SKM-1 (cell line): ENCODE measurements at regions not wholly inside any gene's neighbourhood (a gene's known extent, or its start where the extent isn't known, plus 50 kb on each side); places are given as distances from the start of the nearest gene placed in this dataset.

ENCODE experiments used
- DNase-seq: peaks from one replicate; lab custom pipeline; 2025; ENCODE audit not compliant: unreplicated experiment; lab: John Stamatoyannopoulos, UW

GRCh38 chr4:137754652-137755471 is 222.6 kb upstream of the PCDH18 start:
- no peak for DNase-seq

GRCh38 chr4:137749466-137749865 is 217.2 kb upstream of the PCDH18 start:
- no peak for DNase-seq

- DNase-seq: no peak
Observed at GRCh38 chr4:137748616-137749015, 216.3 kb upstream of the PCDH18 start.

- DNase-seq: no peak
Observed at GRCh38 chr4:137740141-137740540, 207.8 kb upstream of the PCDH18 start.

GRCh38 chr4:137739391-137739790 is 207.1 kb upstream of the PCDH18 start:
- DNase-seq: no peak

- no peak for DNase-seq
Observed at GRCh38 chr4:137738375-137738990, 206.2 kb upstream of the PCDH18 start.

GRCh38 chr4:137735561-137736104 is 203.3 kb upstream of the PCDH18 start:
- no peak for DNase-seq

- DNase-seq: peak; percentile 23
Observed at GRCh38 chr4:137733174-137734141, 201.2 kb upstream of the PCDH18 start.

GRCh38 chr4:137722910-137723309 is 190.6 kb upstream of the PCDH18 start:
- DNase-seq: no peak

- no peak for DNase-seq
Observed at GRCh38 chr4:137711502-137711901, 179.2 kb upstream of the PCDH18 start.

- no peak for DNase-seq
Observed at GRCh38 chr4:137707626-137708025, 175.3 kb upstream of the PCDH18 start.

GRCh38 chr4:137707102-137707620 is 174.9 kb upstream of the PCDH18 start:
- no peak for DNase-seq

- DNase-seq: peak; percentile 74
Observed at GRCh38 chr4:137705171-137705783, 173.0 kb upstream of the PCDH18 start.

GRCh38 chr4:137703195-137703594 is 170.9 kb upstream of the PCDH18 start:
- no peak for DNase-seq

GRCh38 chr4:137702512-137702911 is 170.2 kb upstream of the PCDH18 start:
- DNase-seq: no peak

GRCh38 chr4:137701401-137701800 is 169.1 kb upstream of the PCDH18 start:
- DNase-seq: no peak

- no peak for DNase-seq
Observed at GRCh38 chr4:137700751-137701150, 168.5 kb upstream of the PCDH18 start.

GRCh38 chr4:137700072-137700471 is 167.8 kb upstream of the PCDH18 start:
- no peak for DNase-seq

GRCh38 chr4:137694138-137694537 is 161.8 kb upstream of the PCDH18 start:
- DNase-seq: no peak

GRCh38 chr4:137693641-137694040 is 161.3 kb upstream of the PCDH18 start:
- no peak for DNase-seq
